Hematopoietic multipotent progenitor cell treated with erythropoietin and hydrocortisone succinate and interleukin-3 and kit ligand, for 8 days (in vitro differentiated cells): ENCODE measurements at regions not wholly inside any gene's neighbourhood (a gene's known extent, or its start where the extent isn't known, plus 50 kb on each side); places are given as distances from the start of the nearest gene placed in this dataset.
"Not testable (repeated sequence)": the region's sequence is repeated elsewhere in the genome, so short reads cannot be mapped to it uniquely, and the experiment has no call there.

Experiments used
- DNase-seq: peaks from one replicate; pipeline ENCODE4 v3.0.0-alpha.2; 2015

GRCh38 chr21:9705016-9705415 lies 816.4 kb upstream of the TPTE start:
- DNase-seq: not testable (repeated sequence)

GRCh38 chr21:9705455-9705854 lies 815.9 kb upstream of the TPTE start:
- not testable (repeated sequence) for DNase-seq

GRCh38 chr21:9724542-9724941 lies 796.8 kb upstream of the TPTE start:
- not testable (repeated sequence) for DNase-seq

- not testable (repeated sequence) for DNase-seq
These were observed 794.2 kb upstream of the TPTE start for GRCh38 chr21:9727187-9727586.

- not testable (repeated sequence) for DNase-seq
These were observed 793.0 kb upstream of the TPTE start for GRCh38 chr21:9728219-9728992.

GRCh38 chr21:9730866-9731265 lies 790.5 kb upstream of the TPTE start:
- DNase-seq: no peak

- DNase-seq: not testable (repeated sequence)
These were observed 790.1 kb upstream of the TPTE start for GRCh38 chr21:9731317-9731716.

GRCh38 chr21:9732605-9733004 lies 788.8 kb upstream of the TPTE start:
- DNase-seq: not testable (repeated sequence)

- DNase-seq: not testable (repeated sequence)
These were observed 787.4 kb upstream of the TPTE start for GRCh38 chr21:9733761-9734558.

GRCh38 chr21:9735421-9735961 lies 785.9 kb upstream of the TPTE start:
- DNase-seq: no peak

- not testable (repeated sequence) for DNase-seq
These were observed 784.1 kb upstream of the TPTE start for GRCh38 chr21:9737301-9737700.

GRCh38 chr21:9737871-9738515 lies 783.4 kb upstream of the TPTE start:
- not testable (repeated sequence) for DNase-seq

GRCh38 chr21:9738527-9738926 lies 782.9 kb upstream of the TPTE start:
- DNase-seq: no peak

GRCh38 chr21:9739240-9739639 lies 782.1 kb upstream of the TPTE start:
- DNase-seq: no peak

GRCh38 chr21:9740177-9740941 lies 781.0 kb upstream of the TPTE start:
- DNase-seq: not testable (repeated sequence)

GRCh38 chr21:9740991-9741742 lies 780.2 kb upstream of the TPTE start:
- not testable (repeated sequence) for DNase-seq

GRCh38 chr21:9743566-9743965 lies 777.8 kb upstream of the TPTE start:
- DNase-seq: not testable (repeated sequence)

GRCh38 chr21:9744166-9744565 lies 777.2 kb upstream of the TPTE start:
- DNase-seq: not testable (repeated sequence)

- DNase-seq: not testable (repeated sequence)
These were observed 776.8 kb upstream of the TPTE start for GRCh38 chr21:9744593-9744992.

- not testable (repeated sequence) for DNase-seq
These were observed 775.8 kb upstream of the TPTE start for GRCh38 chr21:9745457-9746108.

- DNase-seq: not testable (repeated sequence)
These were observed 775.1 kb upstream of the TPTE start for GRCh38 chr21:9746311-9746710.
